Left ventricle myocardium superior (tissue), 1 donor: ENCODE measurements at regions not wholly inside any gene's neighbourhood (a gene's known extent, or its start where the extent isn't known, plus 50 kb on each side); places are given as distances from the start of the nearest gene placed in this dataset.
"Not testable (repeated sequence)": the region's sequence is repeated elsewhere in the genome, so short reads cannot be mapped to it uniquely, and the experiment has no call there.

Source experiments
- ATAC-seq: fragments of 200-7000 bp; cut with Tn5 transposase; one replicate; pipeline ENCODE4 v1.9.1; 2020; ENCODE audit warnings: mild to moderate bottlenecking, moderate library complexity
- DNase-seq: peaks from one replicate; pipeline ENCODE4 v3.0.0-alpha.2; 2020
- intact Hi-C: fragments of 100-400 bp; cut with micrococcal nuclease; formaldehyde crosslinking; loops from one replicate; pipeline ENCODE4 v1.11.0; 2022
- donor health status: DM: no; HTN: yes; CAD: no; lungs with severe emphysema.

DNA sequence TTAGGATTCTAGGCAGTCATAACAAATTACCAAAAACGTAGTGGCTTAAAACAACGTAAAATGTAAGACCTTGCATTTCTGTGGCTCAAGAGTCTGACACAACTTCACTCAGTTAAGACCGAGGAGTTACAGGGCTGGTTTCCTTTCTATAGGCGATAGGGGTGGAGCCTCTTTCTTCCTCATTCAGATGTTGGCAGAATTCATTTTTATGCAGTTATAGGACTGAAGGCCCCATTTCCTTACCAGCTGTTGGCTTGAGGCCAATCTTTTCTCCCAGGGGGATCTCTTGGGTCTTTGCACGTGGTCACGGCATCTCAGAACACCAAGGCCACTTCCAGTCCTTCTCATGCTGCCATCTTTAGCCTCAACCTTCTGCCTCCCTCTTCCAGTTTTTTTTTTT is 145.2 kb downstream of the KCNJ2 start:
- DNase-seq: no peak
- ATAC-seq: no peak
- intact Hi-C loops: no loop called here

DNA sequence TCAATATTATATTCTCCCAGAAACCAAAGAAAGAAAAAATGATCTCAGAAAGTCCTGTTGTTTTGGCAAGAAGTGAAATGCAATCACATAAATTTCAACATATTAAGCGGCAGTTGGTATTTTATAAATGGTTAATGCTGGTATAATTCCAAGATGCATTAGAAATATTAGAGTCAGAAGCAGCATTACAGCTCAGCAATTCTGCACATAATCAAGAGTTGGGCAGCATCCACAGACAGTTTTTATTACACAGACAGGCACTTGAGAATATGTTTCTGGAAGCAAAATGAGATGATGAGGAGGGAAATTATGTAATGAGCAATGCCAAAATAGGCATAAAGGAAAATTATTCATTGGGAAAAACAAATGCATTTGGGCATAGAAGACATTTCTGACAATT is 148.1 kb downstream of the KCNJ2 start:
- DNase-seq (no peak), ATAC-seq (no peak)
- intact Hi-C loops: no loop called here

DNA sequence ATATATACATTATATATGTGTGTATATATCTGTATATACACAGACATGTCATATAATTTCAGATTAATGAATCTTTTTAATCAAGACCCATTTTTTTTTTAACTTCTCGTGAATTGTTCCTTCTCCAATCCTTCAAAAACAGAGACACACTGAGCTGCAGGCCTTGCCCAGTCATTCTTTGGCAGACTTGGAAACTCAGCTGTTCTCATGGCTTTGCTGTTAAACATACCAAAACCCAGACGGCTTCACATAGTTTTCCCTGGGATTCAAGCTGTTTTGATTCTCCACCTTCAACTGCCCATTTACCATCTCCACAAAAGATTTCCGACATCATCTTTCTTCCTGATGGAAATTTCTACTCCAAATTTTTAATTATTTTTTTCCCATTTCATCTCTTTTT is 148.7 kb downstream of the KCNJ2 start:
- intact Hi-C loops: no loop called here
- DNase-seq (no peak), ATAC-seq (no peak)

DNA sequence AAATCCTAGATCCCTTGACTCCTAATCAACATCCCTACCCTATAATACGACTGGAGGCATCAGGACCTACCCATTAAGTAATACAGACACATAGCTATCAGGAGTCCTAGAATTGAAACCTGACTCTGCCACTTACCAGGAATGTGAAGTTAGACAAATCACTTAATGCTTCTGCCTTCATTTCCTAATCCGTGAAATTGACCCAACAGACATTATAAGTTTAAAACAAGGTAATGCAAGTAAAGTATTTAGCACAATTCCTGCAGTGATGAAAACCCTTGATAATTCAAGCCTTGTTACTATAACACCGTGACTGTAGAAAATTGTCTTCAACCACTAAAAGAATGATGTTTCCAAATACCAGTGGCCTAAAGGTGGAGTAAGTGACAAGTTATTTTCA is 150.2 kb downstream of the KCNJ2 start:
- DNase-seq (no peak), ATAC-seq (no peak)
- intact Hi-C loops: no loop called here

DNA sequence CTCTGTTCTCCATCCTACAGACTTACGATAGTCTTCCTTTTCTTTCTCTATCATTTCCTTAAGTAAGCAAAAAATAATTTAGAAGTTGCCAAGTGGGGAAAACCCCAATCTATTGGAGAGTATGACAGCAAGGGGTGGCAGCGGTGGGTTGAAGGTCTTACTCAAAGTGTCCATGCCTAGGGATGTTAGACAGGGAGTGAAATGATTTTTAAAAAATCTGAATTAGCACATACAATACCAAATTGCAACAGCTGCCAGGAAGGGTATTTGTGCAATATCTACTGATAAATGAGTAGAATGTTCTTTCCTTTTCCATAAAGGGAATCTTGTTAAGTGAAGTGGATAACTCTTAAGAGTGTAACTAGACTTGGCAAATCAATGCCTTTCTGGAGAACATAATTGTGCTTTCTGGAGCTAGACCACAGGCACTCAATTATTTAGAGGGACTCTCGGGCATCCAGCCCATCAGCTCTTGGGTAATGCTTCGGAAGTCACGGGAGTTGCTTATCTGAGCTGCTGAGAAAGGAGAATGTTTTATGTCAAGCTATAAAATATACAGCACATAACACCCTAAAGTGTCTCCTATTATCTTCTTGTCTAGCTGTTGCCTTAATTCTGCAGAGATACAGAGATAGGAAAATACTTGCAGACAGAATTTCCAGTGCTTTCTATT is 151.5 kb downstream of the KCNJ2 start:
- intact Hi-C loops: no loop called here

DNA sequence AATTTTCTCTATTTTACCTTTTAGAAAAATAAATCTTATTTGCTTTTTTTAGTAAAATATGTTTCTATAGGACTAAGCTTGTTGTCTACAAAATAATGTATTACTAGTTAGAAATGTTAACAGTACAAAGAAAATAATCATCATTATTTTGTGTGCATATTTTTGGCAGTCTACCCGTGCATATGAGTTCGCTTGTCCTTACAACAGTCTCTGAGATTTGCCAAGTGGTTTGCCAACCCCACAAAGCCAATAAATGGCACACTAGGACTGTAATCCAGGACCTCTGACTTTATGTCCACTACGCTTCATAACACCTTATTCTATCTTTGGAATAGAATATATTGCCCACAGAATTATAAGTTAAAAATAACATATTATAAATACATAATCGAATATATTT is 152.0 kb downstream of the KCNJ2 start:
- ATAC-seq (peak; percentile 53), DNase-seq (no peak)
- intact Hi-C loops: no loop called here

More for the DNA sequence above, 151.5 kb downstream of the KCNJ2 start:
- ATAC-seq: peak; percentile 75
- peak; percentile 37 for DNase-seq

DNA sequence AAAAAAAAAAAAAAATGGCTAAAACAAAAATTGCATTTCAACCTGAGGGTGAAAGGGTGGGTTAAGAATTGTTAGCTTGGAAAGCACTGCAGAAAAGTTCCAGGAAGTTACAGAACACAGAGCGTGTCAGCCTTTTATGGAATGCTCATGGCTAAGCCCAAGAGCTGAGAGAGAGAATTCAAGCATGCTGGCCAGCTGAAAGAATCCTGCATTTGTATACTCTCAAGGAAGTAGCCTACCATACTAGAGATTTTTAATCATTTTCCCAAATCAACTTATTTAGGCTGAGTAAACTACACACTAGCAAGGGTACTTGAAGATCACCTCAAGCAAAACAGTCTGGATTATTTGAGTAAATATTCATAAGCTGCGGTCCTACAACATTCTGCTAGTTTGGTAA is 153.9 kb downstream of the KCNJ2 start:
- DNase-seq: no peak
- ATAC-seq: no peak
- intact Hi-C loops: no loop called here

DNA sequence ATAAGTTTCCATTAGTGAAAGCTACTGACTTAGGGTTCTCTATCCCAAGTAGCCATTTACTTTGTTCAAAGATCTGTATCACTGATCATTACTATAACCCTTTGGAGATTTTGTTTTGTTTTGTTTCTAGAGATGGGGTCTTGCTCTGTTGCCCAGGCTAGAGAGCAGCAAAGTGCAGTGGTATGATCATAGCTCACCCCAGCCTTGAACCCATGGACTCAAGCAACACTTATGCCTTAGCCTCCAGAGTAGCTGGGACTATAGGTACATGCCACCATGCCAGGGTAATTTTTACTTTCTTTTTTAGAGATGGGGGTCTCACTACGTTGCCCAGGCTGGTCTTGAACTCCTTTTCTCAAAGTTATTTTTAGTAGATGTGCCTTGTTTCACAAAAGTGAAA is 154.7 kb downstream of the KCNJ2 start:
- intact Hi-C loops: no loop called here
- ATAC-seq: no peak
- DNase-seq: no peak

DNA sequence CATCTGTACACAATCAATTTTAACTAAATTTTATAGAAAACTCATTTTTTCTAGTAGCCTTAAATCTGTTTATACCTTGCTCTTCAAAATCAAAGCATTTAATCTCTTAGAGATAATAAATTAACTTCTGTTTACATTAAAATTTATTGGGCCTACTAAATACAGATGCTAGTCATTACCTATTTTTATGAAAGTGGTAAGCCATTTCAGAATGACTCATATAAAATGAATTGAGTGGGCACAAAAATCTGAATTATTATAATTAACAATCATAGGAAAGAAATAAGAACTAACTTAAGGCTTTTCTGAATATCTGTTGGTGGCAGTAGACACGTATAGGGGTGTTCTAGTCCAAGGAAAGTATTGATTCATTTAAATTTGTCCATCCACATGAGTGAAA is 157.9 kb downstream of the KCNJ2 start:
- no peak for DNase-seq
- intact Hi-C loops: no loop called here
- ATAC-seq: no peak

DNA sequence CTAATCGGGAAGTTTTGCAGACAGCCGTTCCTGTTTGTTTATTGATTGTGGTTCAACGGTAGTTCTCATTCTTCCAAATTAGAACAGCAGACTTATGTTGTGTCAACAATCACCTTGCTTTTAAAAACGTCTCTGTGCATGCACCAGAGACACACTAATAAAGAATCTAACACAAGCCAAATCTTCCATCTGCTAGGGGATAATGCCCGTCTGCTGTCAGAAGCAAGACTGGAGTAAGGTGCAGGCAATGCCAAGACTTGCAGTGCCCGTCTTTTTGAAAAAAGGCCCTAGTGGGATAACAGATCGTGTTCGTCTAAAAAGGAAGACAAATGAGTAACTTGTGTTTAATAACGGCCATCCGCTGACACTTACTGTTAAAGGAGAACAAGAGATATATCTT is 158.4 kb downstream of the KCNJ2 start:
- intact Hi-C loops: no loop called here
- DNase-seq: no peak
- no peak for ATAC-seq

DNA sequence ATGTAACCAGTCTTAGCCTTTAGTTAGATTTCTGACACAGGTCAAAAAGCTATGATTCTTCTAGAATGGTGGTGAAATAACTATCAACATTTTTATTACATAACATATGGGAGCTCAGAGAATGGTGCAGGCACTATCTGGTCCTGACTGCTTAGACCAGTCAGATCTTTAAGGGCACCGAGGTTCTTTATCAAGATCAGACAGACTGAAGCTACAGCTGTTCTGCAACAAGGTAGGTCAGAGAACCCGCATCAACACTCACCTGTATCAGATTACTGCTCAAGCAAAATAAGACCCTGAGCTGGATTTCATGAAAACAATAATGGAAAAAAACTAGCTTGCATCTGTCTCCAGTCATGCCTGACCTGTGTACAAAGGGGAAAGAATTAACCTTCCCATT is 160.4 kb downstream of the KCNJ2 start:
- ATAC-seq (no peak), DNase-seq (no peak)
- intact Hi-C loops: no loop called here

DNA sequence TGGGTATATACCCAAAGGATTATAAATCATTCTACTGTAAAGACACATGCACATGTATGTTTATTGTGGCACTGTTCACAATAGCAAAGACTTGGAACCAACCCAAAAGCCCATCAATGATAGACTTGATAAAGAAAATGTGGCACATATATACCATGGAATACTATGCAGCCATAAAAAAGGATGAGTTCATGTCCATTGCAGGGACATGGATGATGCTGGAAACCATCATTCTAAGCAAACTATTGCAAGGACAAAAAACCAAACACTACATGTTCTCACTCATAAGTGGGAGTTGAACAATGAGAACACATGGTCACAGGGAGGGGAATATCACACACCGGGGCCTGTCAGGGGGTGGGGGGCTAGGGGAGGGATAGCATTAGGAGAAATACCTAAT is 161.7 kb downstream of the KCNJ2 start:
- intact Hi-C loops, ATAC-seq: not testable (repeated sequence)

DNA sequence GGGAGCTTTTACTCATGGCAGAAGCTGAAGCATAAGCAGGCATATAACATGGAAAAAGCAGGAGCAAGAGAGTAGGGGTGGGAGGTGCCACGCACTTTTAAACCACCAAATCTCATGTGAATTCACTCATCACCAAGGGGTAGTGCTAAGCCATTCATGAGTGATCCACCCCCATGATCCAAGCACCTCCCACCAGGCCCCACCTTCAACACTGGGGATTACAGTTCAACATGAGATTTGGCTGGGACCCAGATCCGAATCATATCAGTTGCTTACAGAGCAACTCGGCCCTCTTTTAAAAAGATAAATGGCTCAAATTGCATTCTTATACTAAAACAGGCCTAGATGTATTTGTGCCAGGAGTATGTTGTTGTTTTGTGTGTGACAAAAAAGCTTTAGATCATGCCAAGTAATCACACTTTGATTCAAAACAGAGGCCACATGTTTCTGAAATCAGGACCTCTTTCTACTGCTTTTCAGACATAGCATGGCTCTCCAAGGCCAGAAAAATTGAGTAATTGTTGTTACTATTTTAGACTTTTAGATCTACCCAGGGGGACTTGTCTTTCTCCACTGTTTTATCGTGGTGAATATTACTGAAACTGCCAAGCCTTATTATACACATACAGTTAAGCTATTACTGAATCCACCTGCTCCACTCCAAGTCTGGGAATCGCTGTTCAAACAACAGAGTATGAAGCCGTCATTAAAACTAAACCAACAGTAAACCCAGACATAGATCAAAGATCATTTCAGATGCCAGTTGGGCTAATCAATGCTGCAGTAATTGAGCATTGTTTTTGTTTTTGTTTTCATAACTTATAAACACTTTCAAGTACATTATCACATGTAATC is 163.3 kb downstream of the KCNJ2 start:
- DNase-seq (no peak), ATAC-seq (no peak)
- intact Hi-C loops: no loop called here

More for the DNA sequence above, 161.7 kb downstream of the KCNJ2 start:
- DNase-seq: not testable (repeated sequence)

DNA sequence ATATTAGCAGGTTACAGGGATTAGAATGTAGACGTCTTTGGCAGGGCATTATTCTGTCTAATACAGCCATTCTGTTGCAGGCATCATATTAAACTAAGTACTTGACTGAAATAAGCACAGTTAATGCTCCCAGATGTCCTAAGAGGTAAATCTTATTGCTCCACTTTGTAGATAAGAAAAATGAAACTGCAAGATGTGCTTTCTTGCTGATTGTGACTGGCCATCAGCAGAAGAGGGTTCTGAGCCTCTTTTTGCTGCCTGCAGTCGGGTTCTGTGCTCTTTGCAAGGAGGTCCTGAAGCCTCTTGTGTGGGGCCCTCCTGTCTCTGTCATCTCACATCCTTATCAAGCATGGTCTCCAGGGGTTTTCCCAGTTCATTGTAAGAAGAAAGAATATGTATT is 167.1 kb downstream of the KCNJ2 start:
- no peak for ATAC-seq
- no peak for DNase-seq
- intact Hi-C loops: no loop called here

DNA sequence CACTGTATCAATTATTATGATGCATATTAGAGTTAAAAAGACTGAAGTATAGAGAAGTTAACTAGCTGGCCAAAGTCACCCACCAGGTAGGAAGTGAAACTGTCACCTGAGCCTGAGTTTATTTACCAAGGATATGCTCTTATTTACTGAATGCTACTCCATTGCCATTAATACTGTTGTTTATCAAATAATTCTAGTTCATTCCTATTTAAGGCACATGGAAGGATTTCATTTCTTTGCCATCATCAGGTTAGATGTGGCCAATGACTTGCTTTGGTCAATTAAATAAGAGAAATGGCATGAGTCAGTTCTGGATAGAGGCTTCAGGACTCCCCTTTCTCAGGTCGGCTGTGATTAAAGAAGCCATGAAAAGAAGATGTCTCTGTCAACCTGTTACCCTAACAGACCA is 169.6 kb downstream of the KCNJ2 start:
- intact Hi-C loops: no loop called here
- DNase-seq (no peak), ATAC-seq (no peak)

DNA sequence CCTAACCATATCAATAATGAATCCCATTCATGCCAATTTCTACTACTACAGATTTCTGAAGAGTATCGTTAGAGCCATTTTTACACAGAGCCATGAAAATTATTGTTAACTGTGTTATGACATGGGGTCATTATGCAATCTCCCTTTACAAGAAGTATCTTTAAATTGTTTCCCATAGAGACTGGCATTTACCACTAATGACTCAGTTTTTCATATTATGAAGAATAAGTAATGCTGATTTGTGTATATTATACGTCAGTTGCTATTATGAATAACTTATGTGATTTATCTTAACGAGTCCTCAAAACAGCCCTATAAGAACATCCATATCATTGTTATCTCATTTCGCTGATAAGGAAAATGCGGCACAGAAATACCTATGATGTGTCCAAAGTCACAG is 173.8 kb downstream of the KCNJ2 start:
- ATAC-seq (no peak), DNase-seq (no peak)
- intact Hi-C loops: no loop called here

DNA sequence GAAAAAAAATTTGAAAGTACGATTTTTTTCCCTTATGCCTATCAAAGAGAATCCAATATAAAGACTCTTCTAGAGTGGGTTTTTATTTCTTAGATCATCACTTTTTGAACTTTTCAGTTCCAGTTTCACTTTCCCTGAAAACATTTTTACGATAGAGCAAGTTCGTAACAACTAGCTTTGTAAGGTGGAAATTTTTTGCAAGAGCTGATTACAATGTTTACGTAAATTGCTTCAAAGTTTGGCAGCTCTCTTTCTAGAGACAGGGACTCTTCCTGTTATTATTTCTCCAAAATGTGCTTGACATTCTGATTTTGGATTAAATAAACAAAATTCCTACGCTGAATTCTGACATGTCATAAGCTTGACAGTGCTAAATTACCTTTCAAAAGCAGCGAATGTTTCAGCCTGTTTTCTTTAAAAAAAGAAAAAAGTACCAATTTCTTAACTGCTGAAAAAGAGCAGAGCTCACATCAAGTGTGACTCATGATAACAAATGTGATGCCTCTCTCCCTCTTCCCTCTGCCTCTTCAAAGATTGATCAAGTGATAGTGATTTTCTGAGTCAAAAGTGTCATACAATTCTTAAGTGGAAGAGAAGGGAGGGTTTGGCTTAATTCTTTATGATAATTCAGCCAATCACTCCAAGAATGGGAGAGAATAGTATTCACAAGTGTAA is 175.2 kb downstream of the KCNJ2 start:
- ATAC-seq (no peak), DNase-seq (no peak)
- intact Hi-C loops: no loop called here

DNA sequence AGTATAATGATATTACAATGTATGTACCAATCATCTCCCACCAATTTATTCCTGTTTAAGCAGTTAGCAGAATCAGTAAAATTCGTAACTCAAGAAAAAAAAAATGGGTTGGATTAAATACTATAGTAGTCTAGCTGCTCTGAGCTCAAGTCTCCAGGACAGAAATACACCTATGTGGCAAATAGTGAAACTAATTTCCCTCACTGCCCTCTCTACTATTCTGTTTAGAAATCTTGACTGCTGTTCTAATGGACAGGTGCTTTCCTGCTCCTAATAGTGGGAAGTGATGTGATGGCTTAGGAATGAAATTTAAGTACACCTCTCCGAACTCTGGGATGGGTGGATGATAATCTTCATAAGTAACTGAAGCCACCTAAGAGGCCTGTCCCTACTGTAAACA is 175.7 kb downstream of the KCNJ2 start:
- DNase-seq (no peak), ATAC-seq (no peak)
- intact Hi-C loops: no loop called here

DNA sequence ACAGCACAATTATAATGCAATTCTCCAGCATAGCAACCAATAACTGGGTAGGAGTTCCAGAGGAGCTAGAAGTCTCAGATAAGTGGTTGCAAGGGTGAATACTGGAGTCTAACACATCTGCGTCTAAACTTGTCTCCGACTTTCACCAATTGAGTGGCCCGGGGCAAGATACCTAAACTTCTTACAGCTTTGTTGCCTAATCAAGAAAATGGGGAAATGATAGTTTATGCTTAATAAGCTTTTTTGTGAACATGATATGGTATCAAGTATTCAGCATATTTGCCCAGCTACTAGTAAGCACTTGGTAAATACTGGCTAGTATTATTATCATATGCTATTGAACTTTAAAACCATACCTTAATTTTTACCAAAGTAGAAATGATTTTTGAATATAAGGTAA is 183.5 kb downstream of the KCNJ2 start:
- ATAC-seq: no peak
- intact Hi-C loops: no loop called here
- no peak for DNase-seq

DNA sequence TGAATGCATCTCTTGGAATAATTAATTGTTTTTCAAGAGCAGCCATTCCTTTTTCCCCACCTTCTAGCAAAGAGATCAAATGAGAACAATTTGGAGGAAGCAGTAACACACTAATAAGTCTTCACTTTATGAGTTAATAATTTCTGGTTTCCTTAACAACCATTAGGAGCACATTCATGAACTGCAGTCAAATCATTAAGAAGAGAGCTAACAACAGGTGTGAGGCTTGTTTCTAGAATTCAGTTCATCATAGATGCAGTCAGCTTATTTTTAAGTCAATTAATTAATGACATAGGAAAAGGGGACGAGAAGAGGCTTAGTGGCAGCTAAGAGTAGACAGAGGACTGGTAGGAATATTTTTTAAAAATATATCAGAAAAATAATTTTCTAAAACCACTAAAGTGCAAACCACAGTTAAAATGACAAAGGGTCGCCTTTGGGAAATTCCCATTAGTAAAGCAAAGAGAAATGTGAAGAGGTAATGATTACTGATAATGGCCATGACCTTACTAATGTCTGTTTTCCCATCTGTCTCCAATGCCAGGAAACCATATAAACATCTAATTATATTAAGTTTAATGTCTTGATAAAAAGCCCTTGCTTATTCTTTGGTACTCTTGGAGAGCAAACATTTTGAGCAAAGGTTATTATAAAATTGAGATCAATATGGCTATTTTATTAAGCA is 184.2 kb downstream of the KCNJ2 start:
- DNase-seq (no peak), ATAC-seq (no peak)
- intact Hi-C loops: no loop called here
